H9 (cell line): ENCODE measurements at regions not wholly inside any gene's neighbourhood (a gene's known extent, or its start where the extent isn't known, plus 50 kb on each side); places are given as distances from the start of the nearest gene placed in this dataset.

Experiments used
- DNase-seq: peaks from one replicate; pipeline ENCODE4 v3.0.0-alpha.2; 2017
- H2AFZ ChIP-seq: one replicate; pipeline ENCODE4 v1.6.1; 2013; ENCODE audit warnings: mild to moderate bottlenecking, low read length, control low read depth, moderate library complexity
- H2AK5ac ChIP-seq: 2 replicates; pipeline ENCODE4 v1.6.1; 2013; ENCODE audit warnings: low read length, control low read depth, mixed read lengths; ENCODE audit not compliant: insufficient read length
- H2BK120ac ChIP-seq: one replicate; pipeline ENCODE4 v1.6.1; 2013; ENCODE audit warnings: low read depth, mild to moderate bottlenecking, low read length, control low read depth, inconsistent platforms; ENCODE audit not compliant: poor library complexity, severe bottlenecking
- H2BK12ac ChIP-seq: 2 replicates; pipeline ENCODE4 v1.6.1; 2013; ENCODE audit warnings: low read length, control low read depth, mixed read lengths, low read depth; ENCODE audit not compliant: insufficient read length
- H2BK15ac ChIP-seq: 2 replicates; pipeline ENCODE4 v1.6.1; 2013; ENCODE audit warnings: low read depth, low read length, control low read depth
- H2BK20ac ChIP-seq: one replicate; pipeline ENCODE4 v1.6.1; 2013; ENCODE audit warnings: low read depth, mild to moderate bottlenecking, low read length, control low read depth, inconsistent platforms; ENCODE audit not compliant: poor library complexity, severe bottlenecking
- H2BK5ac ChIP-seq: 2 replicates; pipeline ENCODE4 v1.6.1; 2013; ENCODE audit warnings: low read length, control low read depth, mixed read lengths; ENCODE audit not compliant: insufficient read length
- H3K14ac ChIP-seq: 2 replicates; pipeline ENCODE4 v1.6.1; 2013; ENCODE audit warnings: low read length, control low read depth; ENCODE audit not compliant: insufficient read depth
- H3K18ac ChIP-seq: 2 replicates; pipeline ENCODE4 v1.6.1; 2013; ENCODE audit warnings: low read depth, mild to moderate bottlenecking, mixed read lengths, low read length, control low read depth; ENCODE audit not compliant: insufficient read length
- H3K23ac ChIP-seq: 2 replicates; pipeline ENCODE4 v1.6.1; 2013; ENCODE audit warnings: low read length, control low read depth, mixed read lengths, low read depth; ENCODE audit not compliant: insufficient read length
- H3K23me2 ChIP-seq: 2 replicates; pipeline ENCODE4 v1.6.1; 2013; ENCODE audit warnings: low read depth, mild to moderate bottlenecking, mixed read lengths, low read length, control low read depth; ENCODE audit not compliant: insufficient read length, poor library complexity, severe bottlenecking
- H3K27ac ChIP-seq: 2 replicates; pipeline ENCODE4 v1.5.1; 2013; ENCODE audit warnings: low read length, control low read depth, mixed read lengths, low read depth; ENCODE audit not compliant: insufficient read length
- H3K27me3 ChIP-seq: 2 replicates; pipeline ENCODE4 v1.6.1; 2013; ENCODE audit warnings: low read length, control low read depth, inconsistent platforms; ENCODE audit not compliant: insufficient read depth
- H3K4ac ChIP-seq: 2 replicates; pipeline ENCODE4 v1.6.1; 2013; ENCODE audit warnings: low read depth, mild to moderate bottlenecking, control low read depth, inconsistent platforms, low read length, moderate library complexity
- H3K4me1 ChIP-seq: 2 replicates; pipeline ENCODE4 v1.6.1; 2013; ENCODE audit warnings: low read length, control low read depth, inconsistent platforms; ENCODE audit not compliant: insufficient read depth
- H3K4me2 ChIP-seq: 2 replicates; pipeline ENCODE4 v1.6.1; 2013; ENCODE audit warnings: low read length, control low read depth, mixed read lengths; ENCODE audit not compliant: insufficient read length, insufficient read depth
- H3K56ac ChIP-seq: 2 replicates; pipeline ENCODE4 v1.6.1; 2013; ENCODE audit warnings: low read depth, mild to moderate bottlenecking, mixed read lengths, low read length, control low read depth; ENCODE audit not compliant: insufficient read length
- H3K79me1 ChIP-seq: 2 replicates; pipeline ENCODE4 v1.6.1; 2013; ENCODE audit warnings: low read depth, mild to moderate bottlenecking, moderate library complexity, low read length, control low read depth, inconsistent platforms; ENCODE audit not compliant: insufficient read depth, poor library complexity, severe bottlenecking
- H3K79me2 ChIP-seq: 2 replicates; pipeline ENCODE4 v1.6.1; 2013; ENCODE audit warnings: low read length, control low read depth, inconsistent platforms; ENCODE audit not compliant: insufficient read depth
- H3K9ac ChIP-seq: 2 replicates; pipeline ENCODE4 v1.6.1; 2013; ENCODE audit warnings: low read length, control low read depth, mixed read lengths; ENCODE audit not compliant: insufficient read length; ENCODE audit errors: extremely low read depth
- H3K9me3 ChIP-seq: one replicate; pipeline ENCODE4 v1.6.1; 2013; ENCODE audit warnings: low read depth, low read length, inconsistent platforms; ENCODE audit not compliant: control insufficient read depth
- H3T11ph ChIP-seq: one replicate; pipeline ENCODE4 v1.6.1; 2013; ENCODE audit warnings: mild to moderate bottlenecking, low read length, control low read depth, inconsistent platforms
- H4K20me1 ChIP-seq: one replicate; pipeline ENCODE4 v1.6.1; 2013; ENCODE audit not compliant: control insufficient read depth, insufficient read length, insufficient read depth
- H4K5ac ChIP-seq: 2 replicates; pipeline ENCODE4 v1.6.1; 2013; ENCODE audit warnings: low read depth, mild to moderate bottlenecking, mixed read lengths, low read length, control low read depth; ENCODE audit not compliant: insufficient read length
- H4K8ac ChIP-seq: replicated peaks from 2 replicates; pipeline ENCODE4 v1.6.1; 2013; ENCODE audit warnings: low read length, control low read depth, mixed read lengths, low read depth; ENCODE audit not compliant: insufficient read length
- H4K91ac ChIP-seq: 2 replicates; pipeline ENCODE4 v1.6.1; 2013; ENCODE audit warnings: low read depth, mild to moderate bottlenecking, moderate library complexity, mixed read lengths, low read length, control low read depth; ENCODE audit not compliant: insufficient read length
- H3K27ac Mint-ChIP-seq, 3 experiments: 2 replicates in 2 of 3; 3 replicates in 1 of 3; pipeline ENCODE4 v1.8.0; 2020 to 2021; ENCODE audit warnings: mixed read lengths in 3 of 3, mild to moderate bottlenecking in 1 of 3, moderate library complexity in 1 of 3
- H3K27me3 Mint-ChIP-seq: 2 replicates; pipeline ENCODE4 v1.8.0; 2021; ENCODE audit warnings: low read depth, mild to moderate bottlenecking, moderate library complexity, mixed read lengths
- H3K36me3 Mint-ChIP-seq, 3 experiments: 2 replicates in 2 of 3; 3 replicates in 1 of 3; pipeline ENCODE4 v1.8.0; 2020 to 2021; ENCODE audit warnings: low read depth in 3 of 3, mixed read lengths in 3 of 3; ENCODE audit not compliant: insufficient read depth in 1 of 3
- H3K4me1 Mint-ChIP-seq, 2 experiments: 2 replicates each; pipeline ENCODE4 v1.8.0; 2020; ENCODE audit warnings: mixed read lengths in 2 of 2
- H3K4me3 Mint-ChIP-seq, 2 experiments: 2 replicates in 1 of 2; 3 replicates in 1 of 2; pipeline ENCODE4 v1.8.0; 2020 to 2021; ENCODE audit warnings: mild to moderate bottlenecking in 2 of 2, mixed read lengths in 2 of 2, moderate library complexity in 1 of 2
- H3K9me3 Mint-ChIP-seq, 2 experiments: 2 replicates in 1 of 2; 3 replicates in 1 of 2; pipeline ENCODE4 v1.8.0; 2020; ENCODE audit warnings: mild to moderate bottlenecking in 2 of 2, mixed read lengths in 2 of 2, moderate library complexity in 1 of 2
- TF ChIP-seq, protein P1 (sequence below): fragments of 200-600 bp; sonication (generic); conservative IDR thresholded peaks from 3 replicates; pipeline ENCODE4 v1.8.0; 2021; ENCODE audit warnings: antibody characterized with exemption, mild to moderate bottlenecking

DNA sequence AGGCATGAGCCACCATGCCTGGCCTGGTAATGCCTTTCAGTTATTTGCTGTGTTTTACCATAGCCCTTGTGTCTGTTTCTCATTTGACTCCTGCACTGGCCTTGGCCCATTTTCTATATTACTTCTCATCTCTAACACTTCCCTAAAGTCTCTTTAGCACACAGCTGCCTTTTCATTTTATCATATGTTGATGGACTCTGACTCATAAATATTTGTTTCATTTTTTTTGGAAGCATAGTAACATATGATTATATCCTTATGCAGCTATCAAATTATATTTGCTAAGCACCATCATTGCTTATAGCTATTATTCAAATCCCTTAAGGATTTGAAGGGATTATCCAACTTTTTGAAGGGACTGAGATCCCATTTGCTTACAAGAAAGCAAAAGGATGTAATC is 320.3 kb downstream of the GPD2 start:
- TF ChIP-seq, protein P1, sequence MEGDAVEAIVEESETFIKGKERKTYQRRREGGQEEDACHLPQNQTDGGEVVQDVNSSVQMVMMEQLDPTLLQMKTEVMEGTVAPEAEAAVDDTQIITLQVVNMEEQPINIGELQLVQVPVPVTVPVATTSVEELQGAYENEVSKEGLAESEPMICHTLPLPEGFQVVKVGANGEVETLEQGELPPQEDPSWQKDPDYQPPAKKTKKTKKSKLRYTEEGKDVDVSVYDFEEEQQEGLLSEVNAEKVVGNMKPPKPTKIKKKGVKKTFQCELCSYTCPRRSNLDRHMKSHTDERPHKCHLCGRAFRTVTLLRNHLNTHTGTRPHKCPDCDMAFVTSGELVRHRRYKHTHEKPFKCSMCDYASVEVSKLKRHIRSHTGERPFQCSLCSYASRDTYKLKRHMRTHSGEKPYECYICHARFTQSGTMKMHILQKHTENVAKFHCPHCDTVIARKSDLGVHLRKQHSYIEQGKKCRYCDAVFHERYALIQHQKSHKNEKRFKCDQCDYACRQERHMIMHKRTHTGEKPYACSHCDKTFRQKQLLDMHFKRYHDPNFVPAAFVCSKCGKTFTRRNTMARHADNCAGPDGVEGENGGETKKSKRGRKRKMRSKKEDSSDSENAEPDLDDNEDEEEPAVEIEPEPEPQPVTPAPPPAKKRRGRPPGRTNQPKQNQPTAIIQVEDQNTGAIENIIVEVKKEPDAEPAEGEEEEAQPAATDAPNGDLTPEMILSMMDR: no peak
- no peak overlapping the region for H3K56ac ChIP-seq
- H3K27me3 Mint-ChIP-seq: no peaks in the 10 kb centered on the region
- H3K4ac ChIP-seq: no peak overlapping the region
- H3K27me3 ChIP-seq: no peaks in the 10 kb centered on the region
- H2BK120ac ChIP-seq: no peak overlapping the region
- H3K79me2 ChIP-seq: no peaks in the 10 kb centered on the region
- no peaks in the 10 kb centered on the region for H3K23me2 ChIP-seq
- no peak overlapping the region for H4K8ac ChIP-seq
- H2BK15ac ChIP-seq: no peak overlapping the region
- H2BK20ac ChIP-seq: no peak overlapping the region
- H3K9me3 Mint-ChIP-seq: 0 out of 5 replicates have a peak, but pooled peaks cover 0 to 4% of the 10 kb centered on the region in 2 experiments
- no peak overlapping the region for H3K4me3 Mint-ChIP-seq
- H3K18ac ChIP-seq: no peak overlapping the region
- no peak overlapping the region for H2BK12ac ChIP-seq
- peaks cover 1 to 11% (median 2%) of the 10 kb centered on the region in 3 experiments; a peak in 4 of 7 replicates for H3K36me3 Mint-ChIP-seq
- H3K79me1 ChIP-seq: no peaks in the 10 kb centered on the region
- no peak overlapping the region for H3K23ac ChIP-seq
- no peak overlapping the region for H3K27ac ChIP-seq
- H3K9me3 ChIP-seq: no peaks in the 10 kb centered on the region
- H3T11ph ChIP-seq: no peak overlapping the region
- 0 out of 2 replicates have a peak, but pooled peaks cover 2% of the 10 kb centered on the region for H3K4me1 ChIP-seq
- H3K9ac ChIP-seq: no peak overlapping the region
- H2AFZ ChIP-seq: no peak overlapping the region
- no peak overlapping the region for H2AK5ac ChIP-seq
- H3K14ac ChIP-seq: no peak overlapping the region
- no peak overlapping the region for H3K27ac Mint-ChIP-seq
- no peak overlapping the region for H3K4me2 ChIP-seq
- H4K5ac ChIP-seq: no peak overlapping the region
- DNase-seq: no peak
- no peak overlapping the region for H2BK5ac ChIP-seq
- H3K4me1 Mint-ChIP-seq: peaks cover 0 to 3% of the 10 kb centered on the region in 2 experiments; a peak in 1 of 4 replicates
- no peaks in the 10 kb centered on the region for H4K20me1 ChIP-seq
- H4K91ac ChIP-seq: no peak overlapping the region
